CD4-positive, alpha-beta T cell treated with Interleukin-1 beta for 1 hour (primary cell): ENCODE measurements at regions not wholly inside any gene's neighbourhood (a gene's known extent, or its start where the extent isn't known, plus 50 kb on each side); places are given as distances from the start of the nearest gene placed in this dataset.

Experiments
- DNase-seq, 2 donors: peaks; one replicate each; pipeline ENCODE4 v3.0.0-alpha.2; 2020 to 2022

DNA sequence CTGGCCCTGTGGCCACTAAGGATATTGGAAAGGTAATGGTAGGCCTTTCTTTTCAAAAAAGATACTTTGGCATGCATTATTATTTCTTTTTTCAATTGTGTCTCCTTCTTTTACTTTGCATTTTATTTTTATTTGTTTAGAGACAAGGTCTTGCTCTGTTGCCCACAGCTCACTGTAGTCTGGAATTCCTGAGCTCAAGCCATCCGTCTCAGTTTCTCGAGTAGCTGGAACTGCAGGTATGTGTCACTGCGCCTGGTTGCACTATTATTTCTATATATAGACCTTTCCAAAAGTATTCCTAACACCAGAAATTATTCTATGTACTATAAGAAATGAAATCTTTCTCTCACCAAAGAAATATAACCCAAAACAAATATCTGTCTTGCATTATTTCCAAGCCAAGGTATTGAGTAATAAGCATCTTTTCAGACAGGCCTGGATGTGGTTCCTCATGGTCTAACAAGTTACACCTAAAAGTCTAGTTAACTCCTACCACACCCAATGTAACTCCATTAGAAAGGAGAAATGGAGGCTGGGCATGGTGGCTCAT, 500.8 kb upstream of the ANKRD30A start:
- DNase-seq = no peak

DNA sequence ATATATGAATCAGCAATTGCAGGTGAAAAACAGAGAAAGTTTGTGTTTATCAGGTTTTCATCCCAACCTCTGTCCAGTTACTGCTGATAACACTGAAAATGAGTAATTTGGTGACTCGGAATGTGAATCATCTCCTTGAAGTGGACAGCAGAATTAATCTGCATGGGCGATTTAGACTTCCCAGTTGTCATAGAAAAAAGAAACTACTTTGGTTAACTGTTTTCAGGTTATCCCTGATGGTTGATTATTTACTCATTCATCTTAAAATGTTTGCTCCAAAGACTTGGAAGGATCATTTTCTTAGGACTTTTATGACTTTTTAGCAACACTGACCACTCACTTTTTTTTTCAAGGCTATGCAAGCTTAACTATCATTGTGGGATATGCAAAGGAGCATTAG, 504.1 kb upstream of the ANKRD30A start:
- no peak for DNase-seq

DNA sequence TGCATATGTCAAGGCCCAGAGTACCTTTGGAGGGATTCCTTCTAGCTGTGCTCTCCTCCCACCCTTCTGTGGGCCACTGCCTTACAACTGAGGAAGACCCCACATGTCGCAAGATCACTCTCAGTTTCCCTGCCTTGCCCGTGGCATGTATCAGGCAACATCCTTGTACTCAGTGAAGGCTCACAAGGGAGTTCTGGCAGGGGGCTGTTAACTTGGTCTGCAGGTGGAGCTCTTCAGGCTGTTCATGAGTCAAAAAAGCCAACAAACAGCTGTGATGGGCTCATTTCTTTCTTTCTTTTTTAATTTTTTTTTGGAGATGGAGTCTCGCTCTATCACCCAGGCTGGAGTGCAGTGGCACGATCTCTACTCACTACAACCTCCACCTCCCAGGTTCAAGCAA, 513.0 kb upstream of the ANKRD30A start:
- no peak for DNase-seq

DNA sequence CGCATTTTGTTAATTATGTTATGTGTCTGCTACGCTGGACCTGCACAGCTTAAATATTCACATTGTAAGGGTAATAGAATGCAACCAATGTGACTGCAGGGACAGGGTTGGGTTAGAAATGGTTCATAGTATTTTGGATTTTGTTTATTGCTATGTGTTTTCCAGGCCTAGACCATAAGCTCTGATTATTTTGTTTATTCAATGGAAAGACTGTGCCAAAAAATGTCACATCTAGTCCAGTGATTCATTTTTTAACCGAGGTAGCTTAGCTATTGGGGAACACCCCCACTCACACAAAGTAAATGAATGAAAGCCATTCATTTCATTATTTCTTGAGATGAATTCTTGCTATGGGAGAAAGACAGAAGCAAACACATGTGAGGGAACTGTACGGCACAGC, 516.5 kb upstream of the ANKRD30A start:
- no peak for DNase-seq

DNA sequence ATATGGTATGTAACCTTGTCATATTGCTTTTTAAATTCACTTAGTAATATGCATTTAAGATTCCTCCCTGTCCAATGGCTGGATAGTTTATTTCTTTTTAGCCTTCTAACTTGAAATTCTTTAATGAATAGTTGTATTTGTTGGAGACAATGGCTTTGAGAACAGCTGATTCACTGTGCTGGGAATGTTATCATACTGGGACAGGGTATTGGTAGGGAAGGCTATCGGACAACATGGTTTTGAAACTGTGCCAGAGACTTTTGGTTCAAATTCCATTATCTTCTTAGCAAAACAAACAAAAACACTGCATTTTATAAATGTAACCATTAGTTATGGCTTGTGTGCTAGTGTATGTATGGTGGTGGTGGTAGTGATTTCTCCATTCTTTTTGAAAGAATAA, 517.1 kb upstream of the ANKRD30A start:
- DNase-seq = no peak

DNA sequence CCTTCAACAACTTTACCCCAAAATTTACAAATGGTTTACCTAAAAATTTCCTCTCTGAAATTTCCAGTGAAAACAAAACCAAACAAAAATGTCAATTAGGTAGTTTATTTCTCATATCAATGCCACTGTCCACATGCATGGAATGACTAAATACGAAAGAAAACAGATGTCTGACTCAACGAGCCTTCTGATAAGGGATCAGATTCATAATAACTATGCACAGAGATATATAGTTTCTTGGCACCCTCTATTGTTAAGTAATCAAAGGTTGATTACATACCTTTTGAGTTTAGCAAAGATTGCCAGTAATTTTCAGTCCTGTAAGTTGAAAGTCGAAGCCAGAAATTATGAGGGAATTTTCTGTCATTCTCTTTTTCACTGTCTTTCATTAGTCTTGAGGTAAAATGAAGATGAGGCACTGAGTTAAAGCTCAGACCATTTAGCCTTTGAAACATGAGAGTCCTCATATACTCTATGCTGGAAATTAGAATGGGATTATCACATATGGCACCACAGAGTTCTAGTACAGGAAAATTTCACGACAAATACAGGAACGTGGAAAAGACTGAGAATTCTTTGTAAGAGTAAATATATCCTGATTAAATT, 519.1 kb upstream of the ANKRD30A start:
- DNase-seq = no peak

DNA sequence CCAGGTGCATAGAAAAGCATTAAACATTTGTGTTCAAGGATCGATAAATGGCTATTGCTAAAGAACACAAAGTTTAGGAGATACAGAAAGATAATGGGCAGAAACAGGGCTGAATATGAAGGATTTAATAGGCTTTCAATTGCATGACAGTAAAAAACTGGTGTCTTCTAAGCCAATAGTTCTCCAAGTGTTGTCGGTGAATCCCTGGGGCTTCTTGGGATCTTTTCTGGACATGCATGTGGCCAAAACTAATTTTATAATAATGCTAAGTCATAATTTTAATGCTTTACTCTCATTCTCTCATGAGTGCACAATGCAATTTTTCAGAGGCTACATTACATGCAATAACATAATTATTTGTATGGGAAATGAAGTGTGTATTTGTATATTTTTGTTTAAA, 521.1 kb upstream of the ANKRD30A start:
- DNase-seq = no peak

DNA sequence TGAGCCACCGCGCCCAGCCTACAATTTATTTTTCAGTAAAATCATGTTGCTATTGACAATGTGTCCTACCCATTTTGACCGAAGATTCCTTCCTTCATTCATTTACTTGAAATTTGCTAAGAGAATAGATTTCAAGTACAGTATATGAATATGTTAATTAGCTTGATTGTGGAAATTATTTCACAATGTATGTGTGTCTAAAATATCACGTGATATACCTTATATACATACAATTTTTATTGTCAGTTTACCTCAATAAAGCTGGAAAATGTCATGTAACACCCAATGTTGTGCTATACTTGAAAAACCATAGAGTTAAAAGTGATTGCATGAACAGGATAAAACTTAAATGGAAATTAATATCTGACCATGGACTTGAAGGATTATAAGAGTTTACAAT, 521.7 kb upstream of the ANKRD30A start:
- no peak for DNase-seq

DNA sequence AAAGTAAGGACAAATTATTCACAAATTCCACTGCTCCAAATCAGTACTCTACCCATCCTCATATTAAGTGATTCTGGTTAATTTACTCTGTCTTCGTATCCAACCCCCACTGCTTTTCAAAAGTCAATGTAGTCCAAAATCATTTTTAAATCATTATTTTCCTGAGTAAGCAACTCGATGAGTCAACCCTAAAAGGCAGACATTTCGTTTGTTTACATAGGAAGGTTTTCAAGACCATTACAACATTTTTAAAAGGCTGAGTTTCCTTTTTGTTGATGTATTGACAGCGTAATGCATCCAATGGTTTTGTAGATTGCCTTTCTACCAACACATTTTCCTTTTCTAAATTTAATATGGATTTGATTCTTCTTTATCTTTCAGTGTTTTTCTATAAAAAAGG, 523.0 kb upstream of the ANKRD30A start:
- DNase-seq = no peak

DNA sequence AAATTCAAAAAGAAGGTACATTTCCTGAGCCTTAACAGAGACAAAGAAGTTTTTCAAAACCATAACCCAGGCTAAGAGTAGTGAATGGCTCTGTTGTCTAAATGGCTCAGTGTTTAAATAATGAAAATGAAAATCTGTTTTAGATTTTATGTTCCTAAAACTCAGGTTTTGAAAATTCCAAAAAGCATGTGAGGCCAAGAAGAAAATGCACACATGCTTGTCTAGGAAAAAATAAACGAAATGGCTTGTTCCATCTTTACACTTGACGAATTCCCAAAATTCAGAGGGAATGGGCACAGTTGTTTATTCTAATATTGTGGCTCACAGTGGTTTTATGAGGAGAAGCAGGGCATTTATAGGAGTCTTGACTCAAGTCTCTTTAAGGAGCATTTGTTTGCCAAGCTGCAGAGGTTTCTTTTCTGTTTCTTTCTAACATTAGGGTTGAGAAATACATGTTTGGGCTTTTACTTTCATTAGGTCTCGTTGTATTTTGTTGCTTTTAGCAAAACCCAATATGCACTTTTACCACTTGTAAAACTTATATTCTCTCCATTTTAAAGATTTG, 527.6 kb upstream of the ANKRD30A start:
- no peak for DNase-seq

DNA sequence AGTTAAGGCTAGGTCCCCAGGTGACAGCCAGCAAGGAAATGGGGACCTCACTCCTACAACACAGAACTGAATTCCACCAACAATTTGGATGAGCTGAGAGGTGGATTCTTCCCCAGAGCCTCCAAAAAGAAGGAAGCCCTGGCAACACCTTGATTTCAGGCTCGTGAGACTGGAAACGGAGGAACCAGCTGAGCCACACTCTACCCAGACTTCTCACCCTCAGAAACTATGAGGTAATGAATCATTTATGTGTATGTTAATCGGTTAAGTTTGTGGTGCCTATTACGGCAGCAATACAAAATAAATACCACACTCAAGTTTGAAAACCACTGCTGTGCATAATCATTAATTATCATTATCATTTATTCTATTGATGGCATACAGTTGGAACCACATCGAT, 532.4 kb upstream of the ANKRD30A start:
- no peak for DNase-seq

DNA sequence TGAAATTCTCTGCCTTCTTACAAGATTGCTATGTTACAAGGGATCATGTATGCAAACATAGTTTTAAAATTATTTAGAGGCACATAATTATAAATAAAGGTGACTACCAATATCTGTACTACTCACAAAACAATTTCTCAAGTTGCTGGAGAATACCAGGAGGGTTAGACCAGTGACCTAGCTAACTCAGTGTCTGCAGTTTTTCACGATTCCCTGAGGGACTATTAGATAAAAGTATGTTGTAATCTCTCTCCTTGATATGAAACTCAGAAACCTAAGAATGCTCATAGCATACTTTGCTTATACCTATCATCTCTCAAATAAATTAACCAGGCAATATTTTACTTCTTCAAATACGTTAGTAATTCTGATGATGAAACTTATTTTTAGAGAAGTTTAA, 534.0 kb upstream of the ANKRD30A start:
- DNase-seq = no peak

DNA sequence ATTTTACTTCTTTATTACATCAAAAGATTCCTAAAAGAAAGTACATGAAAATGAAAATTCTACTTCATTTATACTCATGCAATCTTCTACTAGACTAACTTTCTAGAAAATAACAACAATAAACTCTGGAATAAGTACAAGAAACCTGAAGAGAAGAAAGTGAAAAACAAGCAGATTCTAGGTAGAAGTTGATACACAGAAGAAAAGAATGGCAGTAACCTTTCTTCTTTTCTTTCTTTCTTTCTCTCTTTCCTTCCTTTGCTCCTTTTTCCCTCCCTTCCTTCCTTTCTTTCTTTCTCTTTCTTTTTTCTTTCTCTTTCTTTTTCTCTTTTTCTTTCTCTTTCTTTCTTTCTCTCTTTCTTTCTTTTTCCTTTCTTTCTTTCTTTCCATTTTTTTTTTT, 541.7 kb upstream of the ANKRD30A start:
- no peak for DNase-seq

DNA sequence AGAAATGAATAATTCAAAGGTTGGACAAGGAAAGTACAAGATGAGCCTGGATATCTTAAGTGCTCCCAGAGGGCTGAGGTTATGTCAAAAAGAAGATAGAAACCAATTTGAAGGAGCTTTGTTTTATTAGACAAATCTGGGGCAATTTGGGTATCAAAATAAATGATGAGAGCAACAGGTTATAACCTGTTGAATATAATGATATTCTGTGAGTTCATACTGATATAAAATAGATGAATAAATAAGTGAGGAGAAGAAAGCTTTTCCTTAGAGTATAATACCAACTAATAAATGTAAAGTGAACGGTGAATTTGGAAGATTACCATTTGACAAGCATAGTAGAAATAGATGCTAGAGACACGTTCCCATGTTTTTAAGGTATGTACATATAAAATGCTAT, 544.2 kb upstream of the ANKRD30A start:
- DNase-seq = no peak

DNA sequence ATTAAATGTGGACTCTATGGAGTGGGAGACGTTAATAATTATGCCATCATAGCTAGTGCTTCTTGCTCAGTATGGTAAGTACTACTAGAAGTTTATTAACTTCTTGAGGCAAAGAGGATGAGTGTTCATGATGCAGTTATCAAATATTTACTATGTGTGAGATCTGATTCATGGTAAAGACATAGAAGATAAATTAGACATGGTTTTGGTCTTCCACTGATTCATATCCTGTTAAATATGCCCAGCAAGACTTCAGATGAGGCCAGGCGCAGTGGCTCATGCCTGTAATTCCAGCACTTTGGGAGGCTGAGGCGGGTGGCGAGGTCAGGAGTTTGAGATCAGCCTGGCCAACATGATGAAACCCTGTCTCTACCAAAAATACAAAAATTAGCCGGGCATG, 547.1 kb upstream of the ANKRD30A start:
- DNase-seq = no peak

DNA sequence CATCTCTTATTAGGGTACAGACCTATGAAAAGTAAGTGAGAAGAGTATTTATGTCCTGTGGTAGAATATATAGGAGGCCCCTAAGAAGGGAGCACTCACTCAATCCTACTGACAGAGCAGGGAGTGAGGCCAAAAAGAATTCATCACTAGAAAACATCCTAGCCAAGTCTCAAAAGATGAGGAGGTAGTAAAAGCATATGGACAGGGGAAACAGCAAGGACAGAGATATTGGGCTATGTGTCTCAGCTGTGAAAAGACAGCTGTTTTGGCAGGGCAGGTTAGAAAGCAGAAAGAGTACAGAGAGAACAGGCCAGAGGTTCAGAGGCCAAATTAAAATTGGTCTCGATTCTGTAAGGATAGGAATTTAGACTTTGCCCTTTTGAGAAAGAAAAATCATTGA, 548.3 kb upstream of the ANKRD30A start:
- no peak for DNase-seq

DNA sequence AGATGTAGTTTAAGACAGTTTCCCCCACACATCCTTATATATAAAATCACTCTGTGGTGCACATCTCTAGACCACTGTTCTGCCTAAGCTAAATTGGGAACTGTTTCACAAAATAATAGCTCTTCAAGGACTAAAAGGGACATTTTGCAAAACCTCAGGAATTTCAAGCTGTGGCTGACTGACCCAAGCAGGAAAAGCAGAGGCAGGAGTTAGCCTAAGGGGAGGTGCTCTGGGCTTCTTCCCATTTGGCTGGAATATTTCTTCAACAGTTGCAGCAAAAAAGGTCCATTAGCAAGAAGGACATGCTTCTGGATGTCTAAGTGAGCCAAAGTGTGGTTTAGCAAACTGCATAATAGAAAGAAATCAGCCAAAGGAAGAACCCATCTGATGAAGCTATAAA, 551.2 kb upstream of the ANKRD30A start:
- DNase-seq = no peak

DNA sequence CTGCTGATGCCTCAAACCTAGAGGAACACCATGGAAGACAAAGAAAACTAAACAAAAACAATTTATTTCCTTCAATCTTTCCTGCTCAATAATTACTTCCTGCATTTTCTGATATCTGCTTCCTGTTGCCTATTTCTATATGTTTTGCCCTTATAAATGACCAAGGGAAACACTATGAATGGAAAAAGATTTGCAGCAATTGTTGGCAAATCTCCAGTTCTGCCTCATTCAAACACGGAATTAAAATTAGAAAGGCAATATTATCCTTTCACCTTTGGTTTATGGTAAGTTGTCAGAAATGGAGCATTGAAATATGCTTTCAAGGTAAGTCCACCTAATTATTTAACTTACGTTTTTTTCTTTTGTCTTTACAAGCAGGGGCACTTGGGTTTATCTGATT, 552.2 kb upstream of the ANKRD30A start:
- DNase-seq = no peak

DNA sequence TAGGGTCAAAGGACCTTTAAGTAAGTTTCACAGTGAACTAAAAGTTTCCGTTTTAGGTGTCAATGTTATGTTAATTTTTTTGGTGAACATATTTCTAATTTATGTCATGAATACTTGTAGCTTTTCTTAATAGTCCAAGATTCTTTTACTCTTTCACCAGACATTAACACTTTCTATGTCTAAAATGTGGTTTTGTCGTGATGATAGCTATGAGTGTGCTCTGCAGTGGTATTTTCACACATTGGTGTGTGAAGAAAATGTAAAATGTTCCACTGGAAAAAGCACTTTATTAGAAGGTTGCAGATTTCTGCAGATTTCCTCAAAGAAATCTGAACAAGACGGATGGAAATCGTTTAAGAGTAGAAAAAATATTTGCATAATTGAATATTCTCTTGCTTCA, 561.0 kb upstream of the ANKRD30A start:
- no peak for DNase-seq

DNA sequence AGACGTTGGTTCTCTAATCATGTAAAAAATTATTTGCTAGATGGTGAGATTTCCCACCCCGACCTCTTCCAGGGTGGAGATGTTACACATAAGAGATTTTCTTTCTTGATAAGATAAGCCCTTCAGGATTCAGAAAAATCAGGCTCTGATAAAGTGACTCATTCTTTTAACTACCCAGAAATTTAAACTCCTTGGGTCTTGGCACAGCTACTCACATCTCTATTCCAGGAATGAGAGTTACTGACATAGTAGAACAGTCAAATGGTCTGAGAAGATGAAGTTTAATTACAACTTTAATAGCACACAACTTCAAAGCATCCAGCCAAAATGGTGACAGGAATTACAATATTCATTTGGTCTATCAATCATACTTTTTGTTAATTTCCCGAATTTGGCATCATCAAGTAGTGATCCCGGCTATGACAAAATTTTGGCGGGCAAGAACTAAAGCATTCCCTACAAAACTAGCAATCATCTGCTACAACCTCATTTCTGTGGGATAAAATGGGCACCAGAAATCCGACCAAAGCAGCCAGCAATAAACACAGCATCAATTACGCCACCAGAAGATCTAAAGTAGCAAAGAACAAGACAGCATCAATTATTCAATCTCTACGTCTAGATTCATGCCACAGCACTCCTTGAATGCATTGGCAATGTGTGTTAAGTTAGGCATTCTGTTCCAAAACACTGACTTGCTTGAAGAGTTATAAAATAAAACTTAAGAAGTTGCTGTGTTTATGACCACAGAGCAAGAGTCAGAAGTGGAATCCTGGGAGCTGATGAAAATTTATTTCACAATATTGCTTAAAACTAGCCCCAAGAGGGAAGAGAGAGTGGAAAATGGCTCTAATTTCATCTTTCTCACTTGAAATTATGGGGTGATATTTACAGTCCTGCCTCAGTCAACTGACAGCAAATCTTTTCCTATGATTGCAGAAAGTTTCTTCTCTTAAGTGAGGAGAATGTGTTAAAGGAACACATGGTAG, 565.7 kb upstream of the ANKRD30A start:
- DNase-seq = no peak

DNA sequence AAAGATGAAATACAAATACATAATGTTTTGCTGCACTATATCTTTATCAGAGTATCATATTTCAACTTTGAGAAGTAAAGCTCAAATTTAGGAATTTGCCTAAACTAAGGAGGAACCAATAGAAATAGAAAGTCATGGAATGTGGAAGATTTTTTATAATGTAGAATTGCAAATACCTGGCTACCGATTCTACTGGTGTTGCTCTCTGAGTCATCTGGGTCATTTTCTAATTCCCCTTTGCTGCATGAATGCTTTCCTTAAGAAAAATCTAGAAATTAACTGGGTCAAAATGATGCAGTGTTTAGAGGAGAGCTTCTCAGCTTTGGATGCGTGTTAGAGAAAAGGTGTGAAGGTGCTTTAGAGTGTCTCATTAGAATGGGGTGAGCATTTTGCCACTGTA, 568.9 kb upstream of the ANKRD30A start:
- no peak for DNase-seq

DNA sequence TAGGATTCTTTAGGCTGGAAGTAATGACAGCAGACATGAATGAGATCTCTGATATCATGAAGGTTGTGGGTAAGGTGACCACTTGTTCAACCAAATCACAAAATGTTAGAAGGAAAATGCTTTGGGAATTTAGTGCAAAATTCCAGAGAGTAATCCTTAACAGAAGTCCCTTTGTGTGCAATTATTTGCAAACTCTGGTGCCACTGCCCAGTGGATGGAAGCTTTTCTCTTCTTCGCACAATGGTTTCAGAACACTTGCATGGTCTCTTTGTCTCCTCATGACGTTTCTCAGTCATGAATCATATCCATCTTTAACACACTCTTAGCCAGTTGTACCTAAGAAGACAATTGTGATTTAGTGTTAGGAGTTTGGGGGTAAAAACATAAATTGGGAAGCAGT, 570.4 kb upstream of the ANKRD30A start:
- no peak for DNase-seq

DNA sequence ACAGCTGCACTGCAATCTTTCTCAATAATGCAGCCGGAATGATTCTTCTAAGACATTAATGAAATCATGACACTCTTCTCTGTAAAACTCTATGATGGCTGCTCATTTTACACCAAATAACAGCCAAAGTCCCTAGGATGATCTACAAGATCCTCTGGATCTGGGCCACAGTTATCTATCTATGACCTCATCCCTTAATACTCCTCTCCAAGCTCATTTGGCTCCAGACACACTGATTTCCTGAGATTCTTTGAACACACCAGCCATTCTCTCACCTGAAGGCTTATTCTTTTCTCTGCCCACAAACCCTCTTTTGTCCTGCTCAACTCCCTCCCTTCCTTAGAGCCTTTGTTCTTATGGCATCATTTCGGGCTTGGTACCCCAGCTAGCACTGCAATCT, 577.4 kb upstream of the ANKRD30A start:
- DNase-seq = no peak

DNA sequence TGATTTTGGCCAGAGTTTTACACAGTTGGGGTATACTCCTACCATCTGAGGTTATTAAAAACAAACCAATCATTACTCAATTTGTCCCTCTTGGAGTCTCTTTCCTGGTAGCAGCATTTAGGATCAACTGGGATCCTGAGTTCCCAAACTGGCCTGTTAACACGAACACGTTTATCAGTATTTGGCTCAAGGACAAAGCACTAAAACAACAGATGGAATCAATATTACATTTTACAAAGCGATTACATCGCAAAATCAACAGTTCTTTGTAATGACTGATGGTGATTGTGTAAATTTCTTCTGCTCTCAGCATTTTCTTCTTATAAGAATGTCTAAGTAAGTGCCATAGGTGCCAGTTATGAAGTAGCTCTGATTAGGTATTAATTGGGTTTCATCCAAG, 582.9 kb upstream of the ANKRD30A start:
- no peak for DNase-seq
